ENCODE measurements at regions not wholly inside any gene's neighbourhood (a gene's known extent, or its start where the extent isn't known, plus 50 kb on each side); places are given as distances from the start of the nearest gene placed in this dataset.

GRCh38 chr1:50333595-50333974, 89.7 kb downstream of the DMRTA2 start:
- peak overlapping the region in 4 of 5 donors; percentile 28 to 39 (median 38) for H3K4me3 ChIP-seq
- peak; percentile 49 to 84 (median 64) for ATAC-seq (replicated peaks in 6 of 8)
- 11 to 28% (median 19%) methylated on average over 3 to 9 of the region's 37 CpGs; no CpG with 5 or more reads in 5 of the 10 experiments for WGBS, 10 experiments
- in situ Hi-C loops (cut with MboI; ENCODE audit: low pct_unique_long_range_greater_than_20kb in 2 of 9, low sequenced_read_pairs in 9 of 9, unreplicated experiment in 9 of 9): loop anchor here in 4 of 9 experiments (25.0 kb wide), 3 partner anchors 1421 to 1771 kb away; no protein-coding TSS in a partner anchor
- H3K27ac ChIP-seq: no peak overlapping the region
- H3K4me1 ChIP-seq (replicated peaks in 1 of 2): peaks cover 15 to 23% of the 10 kb centered on the region in 2 donors

DNA sequence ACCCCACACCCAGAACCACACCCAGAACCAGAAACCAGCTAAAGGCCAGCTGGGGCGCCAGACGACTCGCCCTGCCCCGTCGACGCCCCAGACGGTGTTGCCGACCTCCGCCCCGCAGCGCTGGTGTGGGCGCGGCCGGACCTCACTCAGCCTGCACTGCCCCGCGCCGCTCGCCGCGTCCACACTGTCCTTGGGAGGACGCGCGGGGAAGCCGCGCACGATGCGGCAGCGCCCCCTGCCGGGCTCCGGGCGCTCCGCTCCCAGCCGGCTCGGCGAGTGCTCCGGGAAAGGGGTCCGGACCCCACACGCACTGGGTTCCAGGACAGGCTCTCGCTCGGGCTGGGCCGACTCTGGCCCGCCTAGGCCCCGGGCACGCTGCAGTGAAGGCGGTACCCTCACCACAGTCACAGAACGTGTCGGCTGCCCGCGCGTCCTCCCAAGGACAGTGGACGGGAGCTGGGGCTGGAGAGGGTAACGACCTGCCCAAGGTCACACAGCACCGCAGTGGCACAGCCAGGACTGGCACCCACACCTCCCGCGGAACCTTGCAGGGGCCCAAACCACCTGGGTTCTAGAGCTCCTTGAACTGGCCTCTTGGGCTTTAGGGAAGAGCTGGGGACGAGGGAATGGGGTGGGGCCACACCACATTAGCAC, 90.2 kb downstream of the DMRTA2 start:
- H3K4me1 ChIP-seq (replicated peaks in 1 of 2): peaks cover 15 to 23% of the 10 kb centered on the region in 2 donors
- H3K4me3 ChIP-seq: peak overlapping the region; percentile 28 to 39 (median 38)
- whole genome bisulfite sequencing, 10 experiments: 0 to 4% (median 2%) methylated on average over 4 to 11 of the region's 56 CpGs; no CpG with 5 or more reads in 7 of the 10 experiments
- peak; percentile 91 to 96 (median 93) for ATAC-seq (replicated peaks in 6 of 8)
- in situ Hi-C loops (cut with MboI; ENCODE audit: low pct_unique_long_range_greater_than_20kb in 2 of 9, low sequenced_read_pairs in 9 of 9, unreplicated experiment in 9 of 9): loop anchor here in 4 of 9 experiments (25.0 kb wide), 3 partner anchors 1421 to 1771 kb away; no protein-coding TSS in a partner anchor
- H3K27ac ChIP-seq: no peak overlapping the region

GRCh38 chr1:50329332-50329932, 93.8 kb downstream of the DMRTA2 start:
- Histone ChIP-seq H3K4me3 (no peak overlapping the region), H3K4me1 (replicated peaks in 1 of 2) (peaks cover 7 to 9% of the 10 kb centered on the region in 2 donors), H3K27ac (no peak overlapping the region)
- ATAC-seq (replicated peaks in 6 of 8): no peak
- in situ Hi-C loops (cut with MboI; ENCODE audit: low pct_unique_long_range_greater_than_20kb in 2 of 9, low sequenced_read_pairs in 9 of 9, unreplicated experiment in 9 of 9): loop anchor here in 4 of 9 experiments (25.0 kb wide), 3 partner anchors 1417 to 1767 kb away; no protein-coding TSS in a partner anchor
- 28 to 100% (median 61%) methylated on average over 1 to 4 of the region's 4 CpGs; no CpG with 5 or more reads in 4 of the 10 experiments for WGBS, 10 experiments

GRCh38 chr1:50328552-50328951, 94.7 kb downstream of the DMRTA2 start:
- WGBS, 10 experiments: 0 to 78% (median 63%) methylated on average over 1 to 4 of the region's 4 CpGs; no CpG with 5 or more reads in 2 of the 10 experiments
- H3K4me1 ChIP-seq (replicated peaks in 1 of 2): peaks cover 7 to 9% of the 10 kb centered on the region in 2 donors
- H3K4me3 ChIP-seq: no peak overlapping the region
- ATAC-seq (replicated peaks in 6 of 8): peak in 1 of 8 experiments; percentile 3
- H3K27ac ChIP-seq: no peak overlapping the region
- in situ Hi-C loops (cut with MboI; ENCODE audit: low pct_unique_long_range_greater_than_20kb in 2 of 9, low sequenced_read_pairs in 9 of 9, unreplicated experiment in 9 of 9): loop anchor here in 4 of 9 experiments (25.0 kb wide), 3 partner anchors 1416 to 1766 kb away; no protein-coding TSS in a partner anchor

- H3K4me3 ChIP-seq: no peak overlapping the region
Measured at GRCh38 chr1:50326026-50326425, 97.2 kb downstream of the DMRTA2 start.

DNA sequence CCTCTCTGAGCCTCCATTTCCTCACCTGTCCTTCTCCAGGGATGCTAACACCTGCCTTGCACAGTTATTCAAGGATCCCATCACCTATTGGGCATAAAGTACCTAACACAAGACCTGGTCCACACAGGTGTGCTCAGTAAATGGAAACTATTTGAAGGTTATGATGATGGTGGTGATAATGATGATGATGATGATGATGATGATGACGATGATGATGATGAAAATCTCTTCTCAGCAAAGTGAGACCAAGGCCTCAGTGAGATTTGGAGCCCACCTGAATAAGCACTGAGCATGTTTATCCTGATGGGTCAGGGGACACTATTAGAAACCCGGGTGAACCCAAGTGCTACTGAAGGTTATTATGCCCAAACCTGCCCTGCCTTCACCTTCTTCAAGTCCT, 100.7 kb downstream of the DMRTA2 start:
- WGBS, 10 experiments: 0 to 63% (median 21%) methylated on average over 1 to 2 of the region's 2 CpGs; no CpG with 5 or more reads in 2 of the 10 experiments

More at GRCh38 chr1:50326026-50326425, 97.2 kb downstream of the DMRTA2 start:
- no peaks in the 10 kb centered on the region for H3K4me1 ChIP-seq (replicated peaks in 1 of 2)
- no peak overlapping the region for H3K27ac ChIP-seq
- no peak for ATAC-seq (replicated peaks in 6 of 8)
- in situ Hi-C loops (cut with MboI; ENCODE audit: low pct_unique_long_range_greater_than_20kb in 2 of 9, low sequenced_read_pairs in 9 of 9, unreplicated experiment in 9 of 9): loop anchor here in 4 of 9 experiments (25.0 kb wide), 3 partner anchors 1414 to 1764 kb away; no protein-coding TSS in a partner anchor
- 74 to 100% (median 83%) methylated on average over 1 to 6 of the region's 17 CpGs; no CpG with 5 or more reads in 6 of the 10 experiments for WGBS, 10 experiments

DNA sequence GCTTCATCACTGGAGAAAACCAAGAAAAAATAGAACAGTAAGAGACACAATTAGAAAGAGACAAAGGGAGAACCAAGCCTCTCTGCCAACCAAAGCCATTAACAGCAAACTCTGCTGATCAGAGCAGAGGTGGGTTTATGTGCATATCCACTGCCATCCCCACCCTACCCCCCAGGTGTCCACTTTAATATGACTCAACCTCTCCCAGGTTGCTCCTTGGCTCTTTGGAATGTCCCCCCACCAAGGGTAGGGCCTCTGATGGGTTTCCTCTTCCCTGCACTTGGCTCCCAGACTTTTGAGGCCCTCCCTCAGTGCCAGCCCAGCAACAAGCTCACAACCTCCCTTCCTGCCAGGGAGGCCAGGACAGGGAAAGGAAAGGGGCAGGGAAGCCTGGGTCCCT, 104.8 kb downstream of the DMRTA2 start:
- Histone ChIP-seq H3K27ac (no peak overlapping the region), H3K4me1 (replicated peaks in 1 of 2) (no peaks in the 10 kb centered on the region), H3K4me3 (no peak overlapping the region)
- no peak for ATAC-seq (replicated peaks in 6 of 8)
- in situ Hi-C loops (cut with MboI; ENCODE audit: low pct_unique_long_range_greater_than_20kb in 2 of 9, low sequenced_read_pairs in 9 of 9, unreplicated experiment in 9 of 9): no loop called here

More for the DNA sequence above, 100.7 kb downstream of the DMRTA2 start:
- Histone ChIP-seq H3K4me1 (replicated peaks in 1 of 2) (no peaks in the 10 kb centered on the region), H3K4me3 (no peak overlapping the region), H3K27ac (no peak overlapping the region)
- in situ Hi-C loops (cut with MboI; ENCODE audit: low pct_unique_long_range_greater_than_20kb in 2 of 9, low sequenced_read_pairs in 9 of 9, unreplicated experiment in 9 of 9): no loop called here
- no peak for ATAC-seq (replicated peaks in 6 of 8)

GRCh38 chr1:50308878-50309277, 114.4 kb downstream of the DMRTA2 start:
- Histone ChIP-seq H3K4me1 (replicated peaks in 1 of 2) (no peaks in the 10 kb centered on the region), H3K4me3 (no peak overlapping the region), H3K27ac (no peak overlapping the region)
- in situ Hi-C loops (cut with MboI; ENCODE audit: low pct_unique_long_range_greater_than_20kb in 2 of 9, low sequenced_read_pairs in 9 of 9, unreplicated experiment in 9 of 9): no loop called here
- WGBS, 10 experiments: 0 to 19% (median 12%) methylated on average over 1 to 6 of the region's 6 CpGs; no CpG with 5 or more reads in 3 of the 10 experiments
- peak; percentile 50 to 85 (median 63) for ATAC-seq (replicated peaks in 6 of 8)

- no peaks in the 10 kb centered on the region for H3K4me1 ChIP-seq (replicated peaks in 1 of 2)
- in situ Hi-C loops (cut with MboI; ENCODE audit: low pct_unique_long_range_greater_than_20kb in 2 of 9, low sequenced_read_pairs in 9 of 9, unreplicated experiment in 9 of 9): no loop called here
- ATAC-seq (replicated peaks in 6 of 8): no peak
- H3K27ac ChIP-seq: no peak overlapping the region
- no peak overlapping the region for H3K4me3 ChIP-seq
- WGBS, 10 experiments: 0 to 67% (median 34%) methylated on average over 1 of the region's 1 CpG; no CpG with 5 or more reads in 6 of the 10 experiments
Measured at GRCh38 chr1:50305808-50306207, 117.4 kb downstream of the DMRTA2 start.

- ATAC-seq (replicated peaks in 6 of 8): peak in 1 of 8 experiments; percentile 24
- in situ Hi-C loops (cut with MboI; ENCODE audit: low pct_unique_long_range_greater_than_20kb in 2 of 9, low sequenced_read_pairs in 9 of 9, unreplicated experiment in 9 of 9): no loop called here
- no peak overlapping the region for H3K4me3 ChIP-seq
- 0 to 94% (median 55%) methylated on average over 1 to 4 of the region's 4 CpGs; no CpG with 5 or more reads in 3 of the 10 experiments for WGBS, 10 experiments
- H3K4me1 ChIP-seq (replicated peaks in 1 of 2): peaks cover 4 to 12% of the 10 kb centered on the region in 2 donors
- no peak overlapping the region for H3K27ac ChIP-seq
Measured at GRCh38 chr1:50300297-50300696, 122.9 kb downstream of the DMRTA2 start.

GRCh38 chr1:50295566-50295965, 127.7 kb downstream of the DMRTA2 start:
- H3K27ac ChIP-seq: peak overlapping the region; percentile 50 to 54
- H3K4me1 ChIP-seq (replicated peaks in 1 of 2): peaks cover 4 to 13% of the 10 kb centered on the region in 2 donors
- in situ Hi-C loops (cut with MboI; ENCODE audit: low pct_unique_long_range_greater_than_20kb in 2 of 9, low sequenced_read_pairs in 9 of 9, unreplicated experiment in 9 of 9): no loop called here
- ATAC-seq (replicated peaks in 6 of 8): peak in 5 of 8 experiments; percentile 45 to 97 (median 94)
- H3K4me3 ChIP-seq: no peak overlapping the region
- WGBS, 10 experiments: 0 to 81% (median 46%) methylated on average over 1 to 5 of the region's 5 CpGs; no CpG with 5 or more reads in 2 of the 10 experiments

- Histone ChIP-seq H3K27ac (no peak overlapping the region), H3K4me3 (no peak overlapping the region), H3K4me1 (replicated peaks in 1 of 2) (peaks cover 4 to 13% of the 10 kb centered on the region in 2 donors)
- no peak for ATAC-seq (replicated peaks in 6 of 8)
- in situ Hi-C loops (cut with MboI; ENCODE audit: low pct_unique_long_range_greater_than_20kb in 2 of 9, low sequenced_read_pairs in 9 of 9, unreplicated experiment in 9 of 9): no loop called here
- 20 to 100% (median 71%) methylated on average over 1 to 8 of the region's 9 CpGs; no CpG with 5 or more reads in 2 of the 10 experiments for WGBS, 10 experiments
Measured at GRCh38 chr1:50292276-50292675, 131.0 kb downstream of the DMRTA2 start.

DNA sequence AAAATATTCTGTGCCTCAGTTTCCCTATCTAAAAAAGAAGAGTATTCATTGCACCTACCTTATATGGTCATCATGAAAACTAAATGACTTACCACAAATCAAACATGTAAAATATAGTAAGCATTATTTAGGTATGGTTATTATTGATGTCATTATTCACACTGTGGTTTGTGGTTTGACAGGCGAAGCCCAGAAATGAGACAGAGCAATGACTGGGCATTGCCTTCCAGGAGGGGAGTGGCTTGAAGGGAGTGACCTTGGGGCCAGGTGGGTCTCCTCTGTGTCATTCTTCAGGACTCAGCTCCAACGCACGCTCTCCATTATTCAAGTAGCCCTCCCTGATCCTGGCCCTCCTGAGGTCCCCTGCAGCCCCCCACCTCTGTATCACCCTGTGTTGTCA, 133.7 kb downstream of the DMRTA2 start:
- in situ Hi-C loops (cut with MboI; ENCODE audit: low pct_unique_long_range_greater_than_20kb in 2 of 9, low sequenced_read_pairs in 9 of 9, unreplicated experiment in 9 of 9): no loop called here
- no peak overlapping the region for H3K4me3 ChIP-seq
- no peak overlapping the region for H3K27ac ChIP-seq
- WGBS, 10 experiments: 0 to 100% (median 80%) methylated on average over 1 to 3 of the region's 3 CpGs; no CpG with 5 or more reads in 3 of the 10 experiments
- ATAC-seq (replicated peaks in 6 of 8): no peak
- no peaks in the 10 kb centered on the region for H3K4me1 ChIP-seq (replicated peaks in 1 of 2)

Measured in motor neuron (in vitro differentiated cells).